ENCODE measurements at regions not wholly inside any gene's neighbourhood (a gene's known extent, or its start where the extent isn't known, plus 50 kb on each side); places are given as distances from the start of the nearest gene placed in this dataset.

DNA sequence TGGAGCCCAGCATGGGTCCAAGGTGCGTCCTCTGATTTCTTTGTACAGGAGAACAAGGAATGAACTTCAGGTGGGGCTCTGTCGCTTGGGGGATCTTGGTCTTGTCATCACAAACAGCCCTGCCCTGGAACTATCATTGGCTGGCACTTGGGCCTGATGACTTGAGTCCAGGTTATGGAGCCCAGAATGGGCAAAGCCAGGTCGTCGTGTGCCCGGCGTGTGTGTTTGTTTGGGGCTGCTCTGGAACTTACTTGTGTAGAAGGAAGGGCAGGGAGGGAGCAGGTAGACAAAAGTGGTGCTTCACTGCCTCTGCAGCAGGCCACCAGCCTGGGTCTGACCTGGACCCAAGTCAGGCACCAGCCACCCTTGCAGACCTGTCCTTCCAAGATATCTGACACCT, 306.3 kb upstream of the HS6ST1 start:
- no peaks in the 10 kb centered on the region for H3K9me3 ChIP-seq (ENCODE audit: control insufficient read depth, low read depth, low read length)
- no peaks in the 10 kb centered on the region for H4K20me1 ChIP-seq (ENCODE audit: control insufficient read depth, extremely low read depth, insufficient read depth, low read length)
- DNase-seq (ENCODE audit: low read depth, low spot score): no peak
- no peak overlapping the region for H3K9ac ChIP-seq (ENCODE audit: control insufficient read depth, extremely low read depth, insufficient read depth, low read length)
- dilution Hi-C loops (cut with MboI; ENCODE audit: extremely low pct_ligation_motif_present, low sequenced_read_pairs): no loop called here
- no peaks in the 10 kb centered on the region for H3K36me3 ChIP-seq (ENCODE audit: control insufficient read depth in 2 of 2, extremely low read depth in 1 of 2, insufficient read depth in 2 of 2, low read length in 2 of 2)
- H2AFZ ChIP-seq (ENCODE audit: control insufficient read depth, low read length): no peak overlapping the region
- no peak for FAIRE-seq
- TF ChIP-seq, protein P1, sequence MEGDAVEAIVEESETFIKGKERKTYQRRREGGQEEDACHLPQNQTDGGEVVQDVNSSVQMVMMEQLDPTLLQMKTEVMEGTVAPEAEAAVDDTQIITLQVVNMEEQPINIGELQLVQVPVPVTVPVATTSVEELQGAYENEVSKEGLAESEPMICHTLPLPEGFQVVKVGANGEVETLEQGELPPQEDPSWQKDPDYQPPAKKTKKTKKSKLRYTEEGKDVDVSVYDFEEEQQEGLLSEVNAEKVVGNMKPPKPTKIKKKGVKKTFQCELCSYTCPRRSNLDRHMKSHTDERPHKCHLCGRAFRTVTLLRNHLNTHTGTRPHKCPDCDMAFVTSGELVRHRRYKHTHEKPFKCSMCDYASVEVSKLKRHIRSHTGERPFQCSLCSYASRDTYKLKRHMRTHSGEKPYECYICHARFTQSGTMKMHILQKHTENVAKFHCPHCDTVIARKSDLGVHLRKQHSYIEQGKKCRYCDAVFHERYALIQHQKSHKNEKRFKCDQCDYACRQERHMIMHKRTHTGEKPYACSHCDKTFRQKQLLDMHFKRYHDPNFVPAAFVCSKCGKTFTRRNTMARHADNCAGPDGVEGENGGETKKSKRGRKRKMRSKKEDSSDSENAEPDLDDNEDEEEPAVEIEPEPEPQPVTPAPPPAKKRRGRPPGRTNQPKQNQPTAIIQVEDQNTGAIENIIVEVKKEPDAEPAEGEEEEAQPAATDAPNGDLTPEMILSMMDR (optimal IDR thresholded peaks at IDR 0.05 in 1 of 3, IDR thresholded peaks at IDR 0.05 in 1 of 3, conservative IDR thresholded peaks at IDR 0.05 in 1 of 3; ENCODE audit: extremely low read depth in 1 of 3, insufficient read depth in 2 of 3, low read length in 3 of 3): no peak
- TF ChIP-seq EZH2 (IDR thresholded peaks at IDR 0.05; ENCODE audit: low read length): no peak
- H3K27me3 ChIP-seq (ENCODE audit: control insufficient read depth, extremely low read depth, insufficient read depth, low read length): no peaks in the 10 kb centered on the region
- no peaks in the 10 kb centered on the region for H3K4me1 ChIP-seq (ENCODE audit: control insufficient read depth, extremely low read depth, insufficient read depth, low read length)
- H3K27ac ChIP-seq (ENCODE audit: control insufficient read depth, insufficient read depth, low read length): no peak overlapping the region
- no peak overlapping the region for H3K4me2 ChIP-seq (ENCODE audit: control insufficient read depth, extremely low read depth, insufficient read depth, low read depth, low read length)
- H3K4me3 ChIP-seq (ENCODE audit: control insufficient read depth in 2 of 3, extremely low read depth in 1 of 3, insufficient read depth in 2 of 3, low read depth in 1 of 3, low read length in 3 of 3): no peak overlapping the region
- H3K9me1 ChIP-seq (ENCODE audit: control insufficient read depth, extremely low read depth, insufficient read depth, low read length): no peaks in the 10 kb centered on the region
- no peaks in the 10 kb centered on the region for H3K79me2 ChIP-seq (ENCODE audit: control insufficient read depth, insufficient read depth, low read length)

DNA sequence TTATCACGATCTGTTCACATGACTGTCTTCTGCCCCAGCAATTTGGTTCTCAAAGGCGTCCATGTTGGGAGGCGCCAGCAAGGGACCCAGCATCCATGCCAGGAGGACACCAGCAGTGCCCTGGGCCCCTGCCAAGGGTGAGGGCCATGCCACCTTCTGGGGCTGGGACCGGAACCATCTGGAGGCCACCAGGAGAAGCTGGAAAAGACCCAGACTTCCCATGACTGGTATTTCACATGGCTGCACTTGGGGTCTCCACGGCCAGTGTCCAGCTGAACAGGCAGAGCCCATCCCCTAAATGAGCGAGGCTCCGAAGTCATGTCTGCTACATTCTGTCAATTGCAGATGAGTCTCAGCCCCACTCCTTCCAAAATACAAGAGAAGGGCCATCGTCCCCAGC, 306.8 kb upstream of the HS6ST1 start:
- no peaks in the 10 kb centered on the region for H3K27me3 ChIP-seq (ENCODE audit: control insufficient read depth, extremely low read depth, insufficient read depth, low read length)
- no peaks in the 10 kb centered on the region for H3K36me3 ChIP-seq (ENCODE audit: control insufficient read depth in 2 of 2, extremely low read depth in 1 of 2, insufficient read depth in 2 of 2, low read length in 2 of 2)
- H3K4me2 ChIP-seq (ENCODE audit: control insufficient read depth, extremely low read depth, insufficient read depth, low read depth, low read length): no peak overlapping the region
- DNase-seq (ENCODE audit: low read depth, low spot score) (no peak), FAIRE-seq (no peak)
- H3K4me1 ChIP-seq (ENCODE audit: control insufficient read depth, extremely low read depth, insufficient read depth, low read length): no peaks in the 10 kb centered on the region
- no peak overlapping the region for H3K27ac ChIP-seq (ENCODE audit: control insufficient read depth, insufficient read depth, low read length)
- H3K79me2 ChIP-seq (ENCODE audit: control insufficient read depth, insufficient read depth, low read length): no peaks in the 10 kb centered on the region
- TF ChIP-seq, protein P1 (optimal IDR thresholded peaks at IDR 0.05 in 1 of 3, IDR thresholded peaks at IDR 0.05 in 1 of 3, conservative IDR thresholded peaks at IDR 0.05 in 1 of 3; ENCODE audit: extremely low read depth in 1 of 3, insufficient read depth in 2 of 3, low read length in 3 of 3): no peak
- TF ChIP-seq EZH2 (IDR thresholded peaks at IDR 0.05; ENCODE audit: low read length): no peak
- H3K9ac ChIP-seq (ENCODE audit: control insufficient read depth, extremely low read depth, insufficient read depth, low read length): no peak overlapping the region
- H4K20me1 ChIP-seq (ENCODE audit: control insufficient read depth, extremely low read depth, insufficient read depth, low read length): no peaks in the 10 kb centered on the region
- no peaks in the 10 kb centered on the region for H3K9me3 ChIP-seq (ENCODE audit: control insufficient read depth, low read depth, low read length)
- H3K9me1 ChIP-seq (ENCODE audit: control insufficient read depth, extremely low read depth, insufficient read depth, low read length): no peaks in the 10 kb centered on the region
- dilution Hi-C loops (cut with MboI; ENCODE audit: extremely low pct_ligation_motif_present, low sequenced_read_pairs): no loop called here
- H3K4me3 ChIP-seq (ENCODE audit: control insufficient read depth in 2 of 3, extremely low read depth in 1 of 3, insufficient read depth in 2 of 3, low read depth in 1 of 3, low read length in 3 of 3): no peak overlapping the region
- no peak overlapping the region for H2AFZ ChIP-seq (ENCODE audit: control insufficient read depth, low read length)
